ENCODE measurements at regions not wholly inside any gene's neighbourhood (a gene's known extent, or its start where the extent isn't known, plus 50 kb on each side); places are given as distances from the start of the nearest gene placed in this dataset.
"Not testable (repeated sequence)": the region's sequence is repeated elsewhere in the genome, so short reads cannot be mapped to it uniquely, and the experiment has no call there.

- intact Hi-C loops (cut with DNase I, micrococcal nuclease): no loop called here
- ATAC-seq: no peak
These were observed 418.9 kb upstream of the POM121L12 start for GRCh38 chr7:52616552-52616951.

GRCh38 chr7:52615021-52615695, 420.3 kb upstream of the POM121L12 start:
- no peak for ATAC-seq
- Histone ChIP-seq H3K4me3 (no peak overlapping the region), H3K4me1 (ENCODE audit: low read depth) (no peaks in the 10 kb centered on the region), H3K9me3 (no peaks in the 10 kb centered on the region), H3K36me3 (ENCODE audit: low read depth) (no peaks in the 10 kb centered on the region)
- intact Hi-C loops (cut with DNase I, micrococcal nuclease): no loop called here
- DNase-seq: no peak
- no peak for TF ChIP-seq CTCF (IDR thresholded peaks at IDR 0.05)

More at GRCh38 chr7:52616552-52616951, 418.9 kb upstream of the POM121L12 start:
- no peak for TF ChIP-seq CTCF (IDR thresholded peaks at IDR 0.05)
- H3K9me3 ChIP-seq: no peaks in the 10 kb centered on the region
- no peaks in the 10 kb centered on the region for H3K4me1 ChIP-seq (ENCODE audit: low read depth)
- DNase-seq: no peak
- H3K36me3 ChIP-seq (ENCODE audit: low read depth): no peaks in the 10 kb centered on the region
- no peak overlapping the region for H3K4me3 ChIP-seq

GRCh38 chr7:52609511-52609910, 425.9 kb upstream of the POM121L12 start:
- H3K4me3 ChIP-seq: no peak overlapping the region
- no peaks in the 10 kb centered on the region for H3K4me1 ChIP-seq (ENCODE audit: low read depth)
- intact Hi-C loops (cut with DNase I, micrococcal nuclease): no loop called here
- H3K36me3 ChIP-seq (ENCODE audit: low read depth): no peaks in the 10 kb centered on the region
- DNase-seq: no peak
- no peak for TF ChIP-seq CTCF (IDR thresholded peaks at IDR 0.05)
- no peaks in the 10 kb centered on the region for H3K9me3 ChIP-seq
- ATAC-seq: no peak

- Histone ChIP-seq H3K4me3 (no peak overlapping the region), H3K4me1 (ENCODE audit: low read depth) (no peaks in the 10 kb centered on the region), H3K36me3 (ENCODE audit: low read depth) (no peaks in the 10 kb centered on the region), H3K9me3 (peaks cover 5% of the 10 kb centered on the region)
- DNase-seq (no peak), ATAC-seq (no peak)
- TF ChIP-seq CTCF (IDR thresholded peaks at IDR 0.05): no peak
- intact Hi-C loops (cut with DNase I, micrococcal nuclease): no loop called here
These were observed 442.7 kb upstream of the POM121L12 start for GRCh38 chr7:52592698-52593097.

GRCh38 chr7:52586704-52587103, 448.7 kb upstream of the POM121L12 start:
- H3K4me1 ChIP-seq (ENCODE audit: low read depth): no peaks in the 10 kb centered on the region
- no peak overlapping the region for H3K4me3 ChIP-seq
- no peak for TF ChIP-seq CTCF (IDR thresholded peaks at IDR 0.05)
- no peaks in the 10 kb centered on the region for H3K9me3 ChIP-seq
- DNase-seq (no peak), ATAC-seq (no peak)
- intact Hi-C loops (cut with DNase I, micrococcal nuclease): no loop called here
- no peaks in the 10 kb centered on the region for H3K36me3 ChIP-seq (ENCODE audit: low read depth)

- DNase-seq: no peak
- Histone ChIP-seq H3K36me3 (ENCODE audit: low read depth) (no peaks in the 10 kb centered on the region), H3K4me3 (no peak overlapping the region), H3K4me1 (ENCODE audit: low read depth) (no peaks in the 10 kb centered on the region), H3K9me3 (no peaks in the 10 kb centered on the region)
- TF ChIP-seq CTCF (IDR thresholded peaks at IDR 0.05): no peak
- ATAC-seq: no peak
- intact Hi-C loops (cut with DNase I, micrococcal nuclease): no loop called here
These were observed 451.4 kb upstream of the POM121L12 start for GRCh38 chr7:52584041-52584440.

GRCh38 chr7:52573141-52573540, 462.3 kb upstream of the POM121L12 start:
- H3K4me1 ChIP-seq (ENCODE audit: low read depth); H3K4me3 ChIP-seq; ATAC-seq; DNase-seq; H3K36me3 ChIP-seq (ENCODE audit: low read depth); H3K9me3 ChIP-seq; intact Hi-C loops (cut with DNase I, micrococcal nuclease): not testable (repeated sequence)
